Ovary (tissue), 7 donors: ENCODE measurements at regions not wholly inside any gene's neighbourhood (a gene's known extent, or its start where the extent isn't known, plus 50 kb on each side); places are given as distances from the start of the nearest gene placed in this dataset.

Source experiments
- DNase-seq, 5 donors: peaks; one replicate each; pipeline ENCODE4 v3.0.0-alpha.2; 2019 to 2020
- H3K27ac ChIP-seq, 2 donors: fragments of 200-600 bp; one replicate each; pipeline versions ENCODE4 v1.5.1 to v1.8.0; 2019 to 2022
- H3K27me3 ChIP-seq: fragments of 200-600 bp; one replicate; pipeline ENCODE4 v1.8.0; 2022
- H3K36me3 ChIP-seq: fragments of 200-600 bp; sonication (generic); one replicate; pipeline ENCODE4 v1.5.1; 2019
- H3K4me1 ChIP-seq: one replicate; pipeline ENCODE4 v1.8.1; 2013; ENCODE audit warnings: mild to moderate bottlenecking, moderate library complexity; ENCODE audit not compliant: insufficient read depth
- H3K4me3 ChIP-seq: fragments of 200-600 bp; sonication (generic); one replicate; pipeline ENCODE4 v1.5.1; 2017
- H3K9me3 ChIP-seq, 2 donors: fragments of 200-600 bp in 1 of 2; sonication (generic) in 1 of 2; one replicate each; pipeline versions ENCODE4 v1.5.1 to v1.8.1; 2013 to 2019; ENCODE audit warnings: mild to moderate bottlenecking in 1 of 2, moderate library complexity in 1 of 2
- EP300 ChIP-seq: sonication (generic); formaldehyde crosslinking; IDR thresholded peaks from one replicate; pipeline ENCODE4 v1.6.1; 2017; ENCODE audit warnings: antibody characterized with exemption
- POLR2A ChIP-seq: fragments of 450-650 bp; IDR thresholded peaks from one replicate; pipeline ENCODE4 v1.6.1; 2017; ENCODE audit warnings: antibody characterized with exemption, mild to moderate bottlenecking, moderate library complexity
- WGBS, 3 donors: extraction: QIAGEN DNeasy Blood & Tissue Kit in 1 of 3; methylation state at CpG; one replicate each; pipeline versions ENCODE4 v1.1.5 to v1.1.7; 2013 to 2017; 5-methylcytosine and 5-hydroxymethylcytosine counted together
- intact Hi-C, 4 donors: fragments of 100-400 bp; cut with DNase I; formaldehyde crosslinking; loops; one replicate each; pipeline versions ENCODE4 v1.11.0 to v1.15.1; 2022 to 2023
- TF ChIP-seq, protein P1 (sequence below), 3 donors: fragments of 450-650 bp in 2 of 3; fragments of 200-600 bp in 1 of 3; IDR thresholded peaks; one replicate each; pipeline versions ENCODE4 v1.5.1 to v1.8.0; 2016 to 2022; ENCODE audit warnings: antibody characterized with exemption in 3 of 3, mild to moderate bottlenecking in 1 of 3
- donor health status: DM: no; HTN: no; CAD: no; lungs with moderate emphysema.
- donor health status: DM: no; HTN: no; CAD: no.
- donor health status: Bipolar disorder and iron deficiency.
- donor health status: DM: no; HTN: no; CAD: no.
- donor health status: DM: yes; HTN: yes; CAD: no.

DNA sequence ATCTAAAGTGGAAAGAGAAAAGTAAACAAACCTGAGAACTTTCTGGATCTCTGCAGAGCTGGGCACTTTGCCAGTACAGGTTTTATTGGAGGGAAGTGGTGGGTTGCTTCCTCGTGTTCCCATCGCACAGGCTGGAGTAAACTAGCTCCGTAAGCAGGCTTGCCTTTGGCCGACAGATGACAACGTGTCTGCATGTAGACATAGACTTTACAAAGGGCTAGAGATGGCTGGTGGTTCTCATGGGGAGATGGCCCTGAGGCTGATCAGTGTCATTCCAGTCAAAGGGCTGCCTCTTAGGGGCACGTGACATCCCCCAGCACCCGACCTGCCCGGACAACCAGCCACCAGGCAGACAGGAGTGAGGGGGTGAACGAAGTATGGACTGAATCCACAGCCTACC is 98.8 kb downstream of the YTHDF1 start:
- 65 to 73% (median 66%) methylated on average over 9 of the region's 9 CpGs for WGBS, 3 donors
- Histone ChIP-seq H3K36me3 (no peaks in the 10 kb centered on the region), H3K27ac (no peak overlapping the region), H3K27me3 (no peaks in the 10 kb centered on the region), H3K4me3 (no peak overlapping the region), H3K9me3 (peaks cover 0 to 3% of the 10 kb centered on the region in 2 donors), H3K4me1 (no peaks in the 10 kb centered on the region)
- TF ChIP-seq, protein P1, sequence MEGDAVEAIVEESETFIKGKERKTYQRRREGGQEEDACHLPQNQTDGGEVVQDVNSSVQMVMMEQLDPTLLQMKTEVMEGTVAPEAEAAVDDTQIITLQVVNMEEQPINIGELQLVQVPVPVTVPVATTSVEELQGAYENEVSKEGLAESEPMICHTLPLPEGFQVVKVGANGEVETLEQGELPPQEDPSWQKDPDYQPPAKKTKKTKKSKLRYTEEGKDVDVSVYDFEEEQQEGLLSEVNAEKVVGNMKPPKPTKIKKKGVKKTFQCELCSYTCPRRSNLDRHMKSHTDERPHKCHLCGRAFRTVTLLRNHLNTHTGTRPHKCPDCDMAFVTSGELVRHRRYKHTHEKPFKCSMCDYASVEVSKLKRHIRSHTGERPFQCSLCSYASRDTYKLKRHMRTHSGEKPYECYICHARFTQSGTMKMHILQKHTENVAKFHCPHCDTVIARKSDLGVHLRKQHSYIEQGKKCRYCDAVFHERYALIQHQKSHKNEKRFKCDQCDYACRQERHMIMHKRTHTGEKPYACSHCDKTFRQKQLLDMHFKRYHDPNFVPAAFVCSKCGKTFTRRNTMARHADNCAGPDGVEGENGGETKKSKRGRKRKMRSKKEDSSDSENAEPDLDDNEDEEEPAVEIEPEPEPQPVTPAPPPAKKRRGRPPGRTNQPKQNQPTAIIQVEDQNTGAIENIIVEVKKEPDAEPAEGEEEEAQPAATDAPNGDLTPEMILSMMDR (IDR thresholded peaks at IDR 0.05) = no peak
- no peak for TF ChIP-seq EP300
- TF ChIP-seq POLR2A = no peak
- intact Hi-C loops = loop anchor here in 1 of 4 donors (5.0 kb wide), 1 partner anchor 1125 kb away; no protein-coding TSS in a partner anchor
- DNase-seq = no peak

DNA sequence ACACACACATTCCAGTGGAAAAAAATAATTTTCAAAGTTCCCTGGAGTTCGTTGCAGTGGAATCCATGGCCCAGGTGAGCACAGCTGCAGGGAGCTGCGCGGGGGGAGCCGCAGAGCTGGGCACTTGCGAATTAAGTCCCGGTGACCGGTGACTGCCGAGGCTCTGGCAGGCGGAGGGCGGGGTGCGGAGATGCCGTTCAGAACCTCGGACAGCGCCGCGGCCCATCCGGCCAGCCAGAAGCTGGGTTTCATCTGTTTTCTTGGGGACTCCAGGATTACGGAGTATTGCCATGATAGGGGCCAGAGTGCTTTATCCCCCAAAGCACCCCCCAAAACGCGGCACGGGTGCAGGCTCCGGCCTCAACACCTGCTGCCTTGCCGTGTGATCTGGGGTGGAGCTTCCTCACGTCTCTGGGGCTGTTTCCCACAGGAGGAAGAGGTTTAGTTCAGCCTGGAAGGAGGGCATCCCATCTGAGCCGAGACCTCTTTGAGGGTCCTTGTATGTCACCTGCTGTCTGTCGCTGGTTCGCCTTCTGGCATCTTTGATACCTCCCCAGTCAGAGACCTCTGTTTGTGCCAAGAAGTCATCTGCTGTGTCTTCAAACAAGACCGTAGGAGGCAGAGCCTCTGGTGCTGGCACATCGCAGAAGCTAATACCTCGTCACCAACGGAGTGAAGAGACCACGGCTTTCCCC is 99.4 kb downstream of the YTHDF1 start:
- Histone ChIP-seq H3K9me3 (peaks cover 0 to 3% of the 10 kb centered on the region in 2 donors), H3K36me3 (no peaks in the 10 kb centered on the region), H3K4me3 (no peak overlapping the region), H3K4me1 (no peaks in the 10 kb centered on the region), H3K27ac (no peak overlapping the region), H3K27me3 (no peaks in the 10 kb centered on the region)
- intact Hi-C loops = loop anchor here in 1 of 4 donors (5.0 kb wide), 1 partner anchor 1126 kb away; no protein-coding TSS in a partner anchor
- DNase-seq = peak in 1 of 5 donors; percentile 46
- TF ChIP-seq, protein P1 (IDR thresholded peaks at IDR 0.05) = no peak
- 17 to 22% (median 18%) methylated on average over 28 to 32 of the region's 32 CpGs for WGBS, 3 donors

DNA sequence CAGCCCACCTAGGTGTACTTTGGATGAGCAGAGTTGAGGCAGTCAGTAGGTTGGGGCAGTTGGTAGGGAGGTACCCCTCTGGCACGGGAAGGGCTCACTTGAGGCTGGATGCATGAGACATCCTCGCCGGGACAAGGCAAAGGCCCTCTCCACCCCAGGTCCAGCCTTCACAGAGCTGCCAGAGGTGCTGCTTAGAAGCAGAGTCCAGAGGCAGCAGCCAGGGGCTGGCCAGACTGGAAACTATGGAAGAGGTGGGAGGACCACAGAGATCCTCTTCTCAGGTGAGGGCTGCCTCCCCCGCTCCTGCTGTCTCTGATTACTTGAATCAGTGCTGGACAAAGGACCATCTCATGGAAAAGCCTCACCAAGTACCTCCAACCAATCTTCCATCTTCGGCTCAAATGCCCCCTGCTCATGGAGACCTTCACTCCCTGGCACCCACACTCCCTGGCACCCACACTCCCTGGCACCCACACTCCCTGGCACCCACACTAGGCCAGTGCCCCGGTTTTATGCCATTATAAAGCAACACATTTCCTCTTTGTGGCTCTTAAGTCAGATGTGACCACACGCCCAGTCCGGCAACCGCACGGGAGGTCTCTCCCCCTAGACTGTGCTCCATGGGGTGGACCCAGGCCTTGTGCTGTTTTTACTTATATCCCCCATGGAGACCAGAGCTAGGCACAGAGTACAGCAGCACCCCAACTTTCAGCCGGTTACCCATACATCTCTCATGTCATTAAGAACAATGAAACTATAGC is 100.1 kb downstream of the YTHDF1 start:
- TF ChIP-seq, protein P1 (IDR thresholded peaks at IDR 0.05) = no peak
- TF ChIP-seq POLR2A (no peak), EP300 (no peak)
- Histone ChIP-seq H3K36me3 (no peaks in the 10 kb centered on the region), H3K4me1 (no peaks in the 10 kb centered on the region), H3K9me3 (peaks cover 0 to 3% of the 10 kb centered on the region in 2 donors), H3K27me3 (no peaks in the 10 kb centered on the region), H3K27ac (no peak overlapping the region), H3K4me3 (no peak overlapping the region)
- 74 to 82% (median 77%) methylated on average over 11 of the region's 11 CpGs for WGBS, 3 donors
- DNase-seq = no peak
- intact Hi-C loops = loop anchor here in 1 of 4 donors (5.0 kb wide), 1 partner anchor 1126 kb away; no protein-coding TSS in a partner anchor

DNA sequence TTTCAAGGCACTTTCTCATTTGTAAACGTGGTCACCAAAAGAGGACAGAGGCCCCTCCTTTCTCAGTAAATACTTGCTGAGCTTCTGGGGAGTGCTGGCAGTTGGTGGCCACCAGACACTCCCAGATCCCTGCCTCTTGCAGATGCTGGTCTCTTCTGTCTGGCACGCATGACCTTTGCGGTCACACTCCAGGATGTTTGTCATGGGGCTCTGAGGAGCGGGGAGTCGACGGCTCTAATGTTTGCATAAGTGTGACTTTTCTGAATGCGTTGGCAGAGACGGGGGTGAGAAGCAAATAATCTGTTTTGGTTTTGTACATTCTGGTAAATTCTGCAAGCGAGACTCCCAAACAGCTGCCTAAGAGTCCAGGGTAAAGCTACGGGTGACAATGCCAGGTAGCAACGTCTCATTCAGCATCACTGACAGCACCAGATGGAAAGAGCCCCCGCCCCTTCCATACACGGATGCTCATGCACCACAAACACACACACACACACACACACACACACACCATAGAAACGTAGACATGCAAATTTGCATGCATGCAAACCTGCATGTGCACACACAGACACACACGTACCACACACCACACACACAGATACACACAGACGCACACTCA is 101.1 kb downstream of the YTHDF1 start:
- DNase-seq = no peak
- Histone ChIP-seq H3K27me3 (no peaks in the 10 kb centered on the region), H3K27ac (no peak overlapping the region), H3K36me3 (no peaks in the 10 kb centered on the region), H3K4me1 (no peaks in the 10 kb centered on the region), H3K4me3 (no peak overlapping the region), H3K9me3 (peaks cover 0 to 3% of the 10 kb centered on the region in 2 donors)
- no peak for TF ChIP-seq POLR2A
- TF ChIP-seq, protein P1 (IDR thresholded peaks at IDR 0.05) = no peak
- WGBS, 3 donors = 63 to 72% (median 64%) methylated on average over 16 of the region's 16 CpGs
- intact Hi-C loops = loop anchor here in 1 of 4 donors (5.0 kb wide), 1 partner anchor 1127 kb away; no protein-coding TSS in a partner anchor
